GM12873 (cell line): ENCODE measurements at regions not wholly inside any gene's neighbourhood (a gene's known extent, or its start where the extent isn't known, plus 50 kb on each side); places are given as distances from the start of the nearest gene placed in this dataset.

ENCODE experiments used
- CTCF ChIP-seq: IDR thresholded peaks from 2 replicates; pipeline ENCODE4 v1.5.1; 2012; ENCODE audit warnings: low read depth, mild to moderate bottlenecking, moderate library complexity, low read length, control low read depth; ENCODE audit not compliant: insufficient read depth; ENCODE audit errors: missing control alignments

- no peak for TF ChIP-seq CTCF
Measured at GRCh38 chr7:91465595-91466061, 201.4 kb downstream of the FZD1 start.

- no peak for TF ChIP-seq CTCF
Measured at GRCh38 chr7:91468256-91468655, 204.0 kb downstream of the FZD1 start.

- no peak for TF ChIP-seq CTCF
Measured at GRCh38 chr7:91473619-91474018, 209.4 kb downstream of the FZD1 start.

- no peak for TF ChIP-seq CTCF
Measured at GRCh38 chr7:91474074-91474473, 209.8 kb downstream of the FZD1 start.

- TF ChIP-seq CTCF: no peak
Measured at GRCh38 chr7:91491868-91492267, 227.6 kb downstream of the FZD1 start.

GRCh38 chr7:91492317-91492716 lies 228.1 kb downstream of the FZD1 start:
- TF ChIP-seq CTCF: no peak

GRCh38 chr7:91492773-91493172 lies 228.5 kb downstream of the FZD1 start:
- no peak for TF ChIP-seq CTCF
